Stimulated activated naive CD4-positive, alpha-beta T cell (primary cell): ENCODE measurements at regions not wholly inside any gene's neighbourhood (a gene's known extent, or its start where the extent isn't known, plus 50 kb on each side); places are given as distances from the start of the nearest gene placed in this dataset.
"Not testable (repeated sequence)": the region's sequence is repeated elsewhere in the genome, so short reads cannot be mapped to it uniquely, and the experiment has no call there.

Source experiments
- DNase-seq, 6 experiments: peaks; one replicate each; lab custom pipeline; 2025; lab: John Stamatoyannopoulos, UW

DNA sequence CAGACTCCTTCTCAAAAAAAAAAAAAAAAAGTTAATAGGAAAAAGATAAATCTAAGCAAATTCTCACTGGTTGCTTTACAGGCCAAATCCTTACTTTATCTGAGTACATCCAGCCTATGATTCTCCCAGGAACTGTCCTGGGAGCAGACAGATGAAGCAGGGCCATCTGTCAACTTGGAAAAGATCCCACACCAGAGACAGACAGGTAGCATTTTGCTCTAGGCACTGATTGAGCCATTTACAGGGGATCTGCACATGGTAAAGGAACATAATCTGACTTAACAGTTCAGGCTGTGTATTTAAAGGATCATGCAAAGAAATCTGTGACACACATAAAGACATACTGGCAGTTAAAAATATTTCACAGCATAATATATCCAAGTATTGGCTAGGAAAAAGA is 1006.5 kb downstream of the TBL1XR1 start:
- no peak for DNase-seq

DNA sequence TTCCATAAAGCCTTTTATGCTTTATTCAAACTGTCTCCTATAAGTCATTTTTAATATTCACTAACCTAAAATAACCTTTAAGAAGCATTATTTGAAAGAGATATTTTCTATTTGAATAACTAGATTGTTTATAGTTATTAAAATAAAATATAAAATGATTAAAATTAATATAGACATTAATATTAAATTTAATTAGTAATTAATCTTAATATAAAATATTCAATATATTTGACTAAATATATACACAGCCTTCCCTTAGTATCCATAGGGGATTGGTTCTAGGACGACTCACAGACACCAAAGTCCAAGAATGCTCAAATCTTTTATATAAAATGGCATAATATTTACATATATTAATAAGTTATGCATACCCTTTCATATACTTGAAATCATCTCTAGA is 1014.1 kb downstream of the TBL1XR1 start:
- no peak for DNase-seq

DNA sequence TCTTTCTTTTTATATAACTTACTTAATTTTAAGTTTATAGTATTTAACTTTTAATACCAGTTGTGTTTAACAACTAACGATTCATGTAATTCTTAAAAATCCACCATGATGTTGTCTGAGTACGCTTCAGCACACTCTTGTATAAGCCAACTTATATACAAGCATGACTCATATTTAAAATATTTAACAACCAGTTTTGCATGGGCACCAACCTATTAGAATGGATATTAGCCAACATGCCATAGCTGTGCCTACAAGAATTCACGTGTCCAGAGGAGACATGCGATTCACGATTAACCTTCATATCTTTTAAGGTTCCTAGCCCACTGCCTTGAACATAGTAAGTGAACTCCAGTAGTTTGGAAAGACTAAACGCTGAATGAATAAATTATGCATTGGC is 1023.2 kb downstream of the TBL1XR1 start:
- no peak for DNase-seq

DNA sequence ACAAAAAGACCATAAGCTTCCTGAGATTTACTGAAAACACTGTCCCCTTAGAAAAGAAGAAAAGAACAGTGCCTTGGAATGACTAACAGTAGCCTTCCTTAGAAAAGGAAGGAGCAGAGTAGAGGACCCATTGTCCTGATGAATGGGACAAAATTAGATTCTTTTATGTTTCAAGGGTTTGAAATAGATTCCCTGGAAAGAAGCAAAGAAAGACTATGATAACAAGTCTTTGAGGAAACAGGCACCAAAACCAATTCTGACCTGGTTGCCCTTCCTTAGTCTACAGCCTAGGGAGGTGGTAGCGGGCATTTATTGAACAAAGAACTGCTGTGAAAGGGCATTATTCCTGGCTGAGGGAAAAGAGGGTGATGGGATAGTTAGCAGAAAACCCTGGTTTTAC is 1024.8 kb downstream of the TBL1XR1 start:
- DNase-seq = no peak

DNA sequence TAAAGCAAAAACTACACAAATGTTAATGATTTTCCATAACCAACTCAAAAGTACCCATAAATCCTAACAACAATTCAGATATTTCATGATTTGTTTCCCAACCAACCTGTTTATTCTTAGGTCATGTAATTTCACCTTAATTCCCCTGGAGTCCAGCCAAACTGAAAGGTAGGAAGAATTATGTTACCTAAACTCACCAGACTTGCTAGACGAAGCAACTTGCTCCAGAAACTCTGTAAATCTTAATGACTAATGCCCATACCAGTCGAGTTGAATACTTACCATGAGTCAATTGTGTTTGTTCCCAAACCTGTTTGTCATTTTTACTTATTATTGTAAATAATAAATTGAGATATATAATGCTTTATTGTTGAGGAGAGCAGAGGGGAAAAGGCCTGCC is 1030.0 kb downstream of the TBL1XR1 start:
- no peak for DNase-seq

DNA sequence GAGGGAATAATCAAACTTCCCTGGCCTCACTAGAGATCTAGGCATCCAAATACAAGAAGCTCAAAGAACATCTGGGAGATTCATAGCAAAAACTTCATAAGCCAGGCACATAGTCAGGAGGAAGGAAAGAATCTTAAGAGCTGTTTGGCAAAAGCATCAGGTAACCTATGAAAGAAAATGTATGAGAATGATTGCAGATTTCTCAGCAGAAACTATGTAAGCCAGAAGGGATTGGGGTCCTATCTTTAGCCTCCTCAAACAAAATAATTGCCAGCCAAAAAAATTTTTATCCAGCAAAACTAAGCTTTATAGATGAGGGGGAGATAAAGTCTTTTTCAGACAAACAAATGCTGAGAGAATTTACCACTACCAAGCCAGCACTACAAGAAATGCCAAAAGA is 1036.3 kb downstream of the TBL1XR1 start:
- DNase-seq = no peak

DNA sequence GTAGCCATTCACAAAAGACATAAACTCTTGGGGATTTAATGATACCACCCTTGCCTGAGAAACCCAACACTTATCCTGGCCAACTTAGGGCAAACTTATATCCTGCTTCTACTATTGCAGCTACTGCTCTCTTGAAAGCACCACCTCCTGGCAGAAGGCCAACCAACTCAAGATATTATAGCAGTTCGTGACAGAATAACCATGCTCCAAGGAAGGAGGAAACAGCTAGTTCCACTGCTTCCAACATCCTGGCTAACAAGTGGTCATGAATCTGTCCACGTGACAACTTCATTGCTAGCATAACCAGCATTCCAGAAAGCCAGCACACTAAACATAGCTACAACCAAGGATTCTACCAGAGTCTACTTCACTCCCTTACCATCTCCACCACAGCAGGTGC is 1037.5 kb downstream of the TBL1XR1 start:
- DNase-seq = no peak

DNA sequence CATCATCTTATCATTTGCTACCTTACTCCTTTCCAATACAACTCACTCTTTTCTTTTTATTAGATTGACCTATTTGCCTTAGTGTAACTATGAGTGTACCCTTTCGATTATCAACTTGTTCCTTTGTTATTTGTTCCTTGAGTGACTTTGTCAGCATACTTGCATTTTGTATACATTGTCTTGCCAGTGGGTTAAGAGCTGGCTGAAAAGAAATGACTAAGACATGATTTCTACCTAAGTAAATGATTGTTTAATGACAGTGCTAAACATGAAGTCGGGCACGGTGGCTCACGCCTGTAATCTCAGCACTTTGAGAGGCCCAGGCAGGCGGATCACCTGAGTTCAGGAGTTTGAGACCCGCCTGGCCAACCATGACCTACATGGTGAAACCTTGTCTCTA is 1042.3 kb downstream of the TBL1XR1 start:
- DNase-seq = no peak

DNA sequence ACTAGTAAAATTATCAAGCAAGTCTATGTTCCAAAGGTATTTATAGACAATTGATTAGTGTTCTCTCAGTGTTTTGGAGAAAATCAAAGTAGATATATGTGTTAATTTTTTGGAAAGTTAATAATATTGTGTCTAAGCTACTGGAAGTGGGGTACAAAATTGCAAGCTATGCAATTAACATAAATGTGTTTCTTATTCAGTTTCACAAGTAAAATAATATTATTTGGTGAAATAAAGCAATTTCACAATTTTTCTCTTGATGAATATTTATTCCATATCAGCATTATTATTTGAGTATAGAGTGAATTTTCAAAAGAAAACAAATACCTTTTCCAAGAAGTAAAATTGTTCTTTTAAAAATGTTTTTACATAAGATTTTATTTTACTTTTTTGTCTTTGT is 1047.7 kb downstream of the TBL1XR1 start:
- DNase-seq = no peak

DNA sequence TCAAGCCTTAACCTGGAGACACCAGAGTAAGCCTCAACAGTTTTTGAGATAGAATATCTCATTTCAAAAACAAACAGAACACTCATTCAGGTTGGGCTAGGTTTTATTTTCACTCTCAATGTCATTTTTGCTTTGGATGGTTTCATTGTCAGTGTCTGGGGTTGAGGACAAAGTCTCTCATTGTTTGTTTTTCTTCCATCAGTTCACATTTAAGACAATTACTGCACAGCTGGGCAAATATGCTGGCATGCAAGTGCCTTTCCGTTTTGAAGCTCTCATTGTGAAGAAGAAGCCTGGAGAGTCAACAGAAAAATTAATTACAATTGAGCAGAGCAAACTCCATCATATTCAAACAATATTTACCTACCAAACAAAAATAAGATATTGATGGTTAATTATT is 1050.0 kb downstream of the TBL1XR1 start:
- DNase-seq = no peak

DNA sequence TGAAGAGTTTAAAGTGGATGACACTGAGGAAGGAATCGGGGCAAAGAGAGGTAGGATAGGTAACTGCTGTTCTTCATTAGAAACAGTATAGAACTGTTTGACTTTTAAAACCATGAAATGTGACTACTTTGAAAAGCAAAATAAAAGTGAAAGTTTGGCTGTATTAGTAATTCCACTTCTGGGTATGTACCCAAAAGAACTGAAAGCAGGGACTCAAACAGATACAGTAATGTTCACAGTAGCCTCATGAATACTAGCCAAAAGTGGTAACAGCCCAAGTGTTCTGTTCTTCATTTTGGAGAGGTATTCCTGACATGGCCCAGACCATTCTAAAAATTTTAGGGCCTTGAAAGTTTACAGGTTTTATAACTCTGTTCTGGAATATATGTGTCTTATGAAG is 1055.4 kb downstream of the TBL1XR1 start:
- no peak for DNase-seq

DNA sequence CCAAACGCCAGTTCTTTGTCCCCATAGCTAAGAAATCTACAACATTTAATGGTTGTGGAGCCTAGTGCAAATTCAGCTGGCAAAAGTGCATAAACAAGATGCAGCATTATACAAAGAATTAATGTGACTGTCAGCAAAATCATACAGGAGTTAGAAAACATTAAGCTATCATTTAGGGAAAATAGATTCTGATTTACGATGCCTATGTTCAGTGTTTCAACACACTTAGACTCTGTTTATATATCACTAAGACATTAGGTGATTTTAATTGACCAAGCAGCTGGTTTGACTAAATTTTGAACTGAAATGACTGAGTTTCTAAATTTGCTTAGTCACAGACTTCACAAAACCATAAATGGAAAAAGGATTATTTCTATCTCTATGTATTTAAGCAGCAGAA is 1076.8 kb downstream of the TBL1XR1 start:
- no peak for DNase-seq

DNA sequence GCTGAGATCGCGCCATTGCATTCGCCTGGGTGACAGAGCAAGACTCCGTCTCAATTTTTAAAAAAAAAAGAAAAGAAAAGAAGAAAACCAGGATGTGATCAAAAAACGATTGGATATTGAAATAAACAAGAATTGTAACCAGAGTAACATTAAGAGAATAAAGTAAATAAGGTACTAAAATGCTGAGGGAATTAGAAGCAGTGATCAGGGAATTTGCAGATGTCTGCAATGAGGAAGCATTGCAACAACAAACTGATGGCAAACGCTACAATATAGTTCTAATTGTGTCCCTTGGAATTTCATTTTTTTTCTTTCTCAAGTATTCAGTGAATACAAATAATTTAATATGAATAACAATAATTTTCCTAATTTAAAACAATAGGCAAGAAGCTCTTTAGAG is 1077.5 kb downstream of the TBL1XR1 start:
- DNase-seq = no peak

DNA sequence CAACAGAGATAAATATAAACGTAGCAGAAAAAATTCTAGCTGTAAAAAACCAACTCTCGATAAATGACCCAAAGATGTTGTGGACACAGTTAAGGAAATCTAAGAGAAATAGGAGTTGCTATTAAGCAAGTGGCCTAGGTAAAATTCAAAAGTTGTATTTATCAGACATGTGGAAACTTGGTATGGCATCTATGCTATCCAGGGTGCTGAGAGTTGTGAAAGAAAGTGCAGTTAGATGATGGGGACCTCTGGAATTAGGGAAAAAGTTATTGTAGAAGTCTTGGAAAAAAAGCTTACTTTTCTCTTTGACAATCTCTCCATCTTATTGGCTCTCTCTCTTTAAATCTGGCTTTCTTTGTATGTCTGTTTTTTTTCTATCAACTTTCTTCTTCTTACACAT is 1090.9 kb downstream of the TBL1XR1 start:
- no peak for DNase-seq

DNA sequence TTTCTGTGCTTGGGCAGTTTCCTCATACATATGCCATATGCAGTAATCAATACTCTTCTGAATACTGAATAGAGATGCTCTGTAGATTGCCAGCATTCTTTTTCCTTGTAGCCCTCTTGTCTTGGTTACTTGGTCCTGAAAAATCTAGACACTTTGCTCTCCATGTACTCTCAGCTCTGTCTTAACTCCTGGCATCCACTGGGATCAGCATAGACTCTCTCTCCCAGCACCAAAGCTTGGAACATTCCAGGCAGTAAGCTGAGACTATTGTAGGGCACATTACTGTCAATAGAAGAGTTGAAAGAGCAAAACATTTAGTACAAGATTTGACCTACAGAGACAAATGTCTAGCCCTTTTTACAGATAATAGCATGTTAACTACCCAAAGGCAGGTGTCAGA is 1100.3 kb downstream of the TBL1XR1 start:
- DNase-seq = no peak

DNA sequence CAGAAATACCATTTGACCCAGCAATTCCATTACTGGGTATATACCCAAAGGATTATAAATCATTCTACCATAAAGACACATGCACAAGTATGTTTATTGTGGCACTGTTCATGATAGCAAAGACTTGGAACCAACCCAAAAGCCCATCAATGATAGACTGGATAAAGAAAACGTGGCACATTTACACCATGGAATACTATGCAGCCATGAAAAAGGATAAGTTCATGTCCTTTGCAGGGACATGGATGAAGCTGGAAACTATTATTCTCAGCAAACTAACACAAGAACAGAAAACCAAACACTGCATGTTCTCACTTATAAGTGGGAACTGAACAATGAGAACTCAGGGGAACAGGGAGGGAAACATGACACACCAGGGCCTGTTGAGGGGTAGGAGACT is 1103.4 kb downstream of the TBL1XR1 start:
- DNase-seq = not testable (repeated sequence)

DNA sequence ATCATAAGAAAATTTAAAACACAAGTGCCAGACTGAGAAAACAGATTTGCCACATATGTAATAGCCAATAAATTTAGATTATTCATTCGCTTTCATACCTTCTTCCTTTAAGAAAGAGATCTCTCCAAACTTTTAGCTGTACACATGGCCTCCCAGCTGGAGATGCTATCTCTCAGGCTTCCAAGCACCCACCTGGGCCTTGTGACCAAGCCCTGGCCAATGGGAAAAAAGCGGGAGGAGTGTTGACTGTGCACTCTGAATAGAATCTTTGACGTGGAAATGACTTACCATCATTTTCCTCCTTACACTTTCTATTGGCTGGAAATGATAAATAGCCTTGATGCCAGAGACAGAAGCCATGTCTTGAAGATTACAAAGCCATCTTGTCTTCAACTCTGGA is 1106.6 kb downstream of the TBL1XR1 start:
- no peak for DNase-seq

DNA sequence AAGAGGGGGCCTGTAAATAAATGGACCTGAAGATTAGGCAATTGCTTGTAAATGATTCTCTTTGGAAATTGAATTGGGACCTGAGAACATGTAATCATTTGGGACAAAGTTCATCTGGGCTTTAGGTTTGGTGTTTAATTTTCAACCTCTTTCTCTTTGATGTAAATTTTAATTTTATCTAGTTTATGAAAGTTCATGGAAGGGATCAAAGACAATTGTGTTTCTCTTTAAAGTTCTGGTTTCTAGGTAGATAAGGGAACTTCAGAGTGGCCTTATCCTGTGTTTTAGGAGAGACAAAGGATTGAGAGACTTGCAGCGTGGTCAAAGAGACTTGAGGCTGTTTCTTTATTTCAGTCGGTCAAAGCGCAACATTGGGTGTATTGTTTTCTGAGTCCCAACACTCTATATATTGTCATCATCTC is 1108.3 kb downstream of the TBL1XR1 start:
- no peak for DNase-seq

DNA sequence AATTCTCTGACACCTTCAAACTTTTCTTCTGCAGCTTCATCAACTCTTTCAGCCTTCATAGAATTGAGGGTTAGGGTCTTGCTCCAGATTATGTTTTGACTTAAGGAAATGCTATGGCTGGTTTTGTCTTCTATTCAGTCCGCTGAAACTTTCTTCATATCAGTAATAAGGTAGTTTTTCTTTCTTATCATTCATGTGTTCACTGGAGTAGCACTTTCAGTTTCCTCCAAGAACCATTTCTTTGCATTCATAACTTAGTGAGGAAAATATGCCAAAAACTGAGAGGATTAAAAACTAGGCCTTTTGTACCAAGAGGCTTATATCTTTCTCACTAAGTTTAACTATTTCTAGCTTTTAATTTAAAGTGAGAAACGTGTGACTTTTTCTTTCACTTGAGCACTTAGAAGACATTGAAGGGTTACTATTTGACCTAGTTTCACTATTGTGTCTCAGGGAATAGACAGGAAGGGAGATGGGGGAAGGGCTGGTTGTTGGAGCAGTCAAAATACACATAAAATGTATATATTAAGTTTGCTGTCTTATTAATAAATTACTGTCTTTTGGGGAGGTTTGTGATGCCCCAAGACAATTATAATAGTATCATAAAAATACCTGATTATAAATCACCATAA is 1110.1 kb downstream of the TBL1XR1 start:
- DNase-seq = no peak

DNA sequence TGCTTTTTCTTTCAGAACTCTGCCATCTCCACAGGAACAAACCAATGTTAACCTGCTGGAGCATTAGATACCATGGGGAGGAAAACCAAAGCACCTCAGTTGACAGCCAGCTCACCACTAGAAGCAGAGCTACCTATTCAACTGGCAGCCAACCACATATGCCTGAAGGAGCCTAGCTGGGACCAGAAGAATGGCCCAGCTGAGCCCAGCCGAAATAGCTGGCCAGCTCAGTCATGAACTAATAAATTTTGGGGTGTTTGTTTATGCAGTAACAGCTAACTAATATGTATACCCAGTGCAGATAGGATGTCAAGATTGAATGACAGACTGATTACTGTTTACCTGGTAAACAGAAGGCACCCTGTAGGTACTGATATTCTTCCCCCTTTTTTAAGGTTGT is 1117.5 kb downstream of the TBL1XR1 start:
- no peak for DNase-seq

DNA sequence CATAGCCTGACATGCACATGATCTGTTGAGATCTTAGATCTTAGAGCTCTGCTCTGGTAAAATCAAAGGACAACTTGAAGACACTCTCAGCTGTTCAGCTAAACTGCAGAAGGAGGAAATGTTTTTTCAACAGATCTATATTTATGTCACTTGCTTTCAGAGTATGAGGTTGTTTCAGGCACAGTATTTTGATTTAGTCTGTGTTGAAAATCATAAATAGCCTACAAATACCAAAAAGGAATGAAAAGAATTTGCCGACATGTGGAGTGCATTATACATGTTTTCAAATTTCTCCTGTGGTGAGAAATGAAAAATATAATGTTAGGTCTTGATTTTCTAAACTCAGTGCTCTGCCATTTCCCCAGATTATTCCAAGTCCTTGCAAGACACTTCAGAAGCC is 1118.4 kb downstream of the TBL1XR1 start:
- DNase-seq = no peak

DNA sequence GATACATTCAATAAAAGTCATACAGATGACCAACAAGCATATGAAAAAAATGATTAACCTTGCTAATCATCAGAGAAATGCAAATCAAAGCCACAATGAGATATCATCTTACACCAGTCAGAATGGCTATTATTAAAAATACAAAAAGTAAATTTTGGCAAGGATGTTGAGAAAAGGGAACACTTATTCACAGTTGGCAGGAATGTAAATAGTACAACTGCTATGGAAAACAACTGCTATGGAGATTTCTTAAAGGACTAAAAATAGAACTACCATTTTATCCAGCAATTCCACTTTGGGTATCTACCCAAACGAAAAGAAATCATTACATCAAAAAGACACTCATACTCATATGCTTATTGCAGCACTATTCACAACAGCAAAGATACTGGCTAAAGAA is 1121.8 kb downstream of the TBL1XR1 start:
- DNase-seq = no peak

DNA sequence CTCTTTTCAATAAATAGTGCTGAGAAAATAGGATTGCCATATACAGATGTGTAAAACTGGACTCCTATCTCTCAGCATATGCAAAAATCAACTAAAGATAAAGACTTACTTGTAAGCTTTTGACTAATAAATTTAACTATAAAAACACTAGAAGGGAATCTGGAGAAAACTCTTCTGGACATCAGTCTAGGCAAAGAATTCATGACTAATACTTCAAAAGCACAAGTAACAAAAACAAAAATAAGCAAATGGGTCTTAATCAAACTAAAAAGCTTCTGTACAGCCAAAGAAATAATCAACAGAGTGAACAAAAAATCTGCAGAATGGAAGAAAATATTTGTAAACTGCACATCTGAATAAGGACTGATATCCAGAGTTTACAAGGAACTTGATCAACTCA is 1122.2 kb downstream of the TBL1XR1 start:
- no peak for DNase-seq

DNA sequence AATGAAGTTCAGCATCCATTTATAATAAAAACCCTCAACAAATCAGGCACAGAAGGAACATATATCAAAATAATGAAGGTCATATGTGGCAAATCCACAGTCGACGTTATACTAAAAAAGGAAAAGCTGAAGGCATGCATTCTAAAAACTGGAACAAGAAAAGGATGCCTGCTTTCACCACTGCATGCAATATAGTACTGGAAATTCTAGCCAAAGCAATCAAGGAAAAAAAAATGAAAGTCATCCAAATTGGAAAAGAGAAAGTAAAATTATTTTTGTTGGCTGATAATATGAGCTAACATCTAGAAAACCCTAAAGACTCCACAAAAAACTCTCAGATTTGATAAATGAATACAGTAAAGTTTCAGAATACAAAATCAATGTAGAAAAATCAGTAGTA is 1123.2 kb downstream of the TBL1XR1 start:
- no peak for DNase-seq

DNA sequence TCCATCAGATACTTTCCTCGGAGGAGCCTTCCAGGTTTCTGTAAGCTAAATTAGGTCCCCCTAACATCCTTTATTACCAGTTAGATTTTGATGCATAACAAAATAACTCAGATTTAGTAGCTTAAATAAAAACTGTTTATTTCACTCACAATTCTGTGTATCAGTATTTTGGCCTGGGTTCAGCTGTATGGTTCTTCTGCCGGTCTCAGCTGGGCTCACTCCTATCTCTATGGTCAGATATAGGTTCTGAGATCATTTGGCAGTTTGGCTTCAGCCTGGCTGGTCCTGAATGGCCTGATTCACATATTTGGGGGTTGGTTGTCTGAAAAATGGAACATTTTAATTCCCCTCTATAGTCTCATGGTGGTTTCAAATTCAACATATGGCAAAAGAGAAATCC is 1125.3 kb downstream of the TBL1XR1 start:
- DNase-seq = no peak
